ENCODE measurements at regions not wholly inside any gene's neighbourhood (a gene's known extent, or its start where the extent isn't known, plus 50 kb on each side); places are given as distances from the start of the nearest gene placed in this dataset.

- TF ChIP-seq POLR2A (IDR thresholded peaks at IDR 0.05) (no peak), EP300 (IDR thresholded peaks at IDR 0.05) (no peak), CTCF (IDR thresholded peaks at IDR 0.05) (no peak), POLR2AphosphoS5 (IDR thresholded peaks at IDR 0.05) (no peak)
Observed at GRCh38 chr10:44471410-44471809, 86.5 kb upstream of the CXCL12 start.
